H9 (cell line): ENCODE measurements at regions not wholly inside any gene's neighbourhood (a gene's known extent, or its start where the extent isn't known, plus 50 kb on each side); places are given as distances from the start of the nearest gene placed in this dataset.

Experiments
- DNase-seq: peaks from one replicate; pipeline ENCODE4 v3.0.0-alpha.2; 2017
- H2AFZ ChIP-seq: one replicate; pipeline ENCODE4 v1.6.1; 2013; ENCODE audit warnings: mild to moderate bottlenecking, low read length, control low read depth, moderate library complexity
- H2AK5ac ChIP-seq: 2 replicates; pipeline ENCODE4 v1.6.1; 2013; ENCODE audit warnings: low read length, control low read depth, mixed read lengths; ENCODE audit not compliant: insufficient read length
- H2BK120ac ChIP-seq: one replicate; pipeline ENCODE4 v1.6.1; 2013; ENCODE audit warnings: low read depth, mild to moderate bottlenecking, low read length, control low read depth, inconsistent platforms; ENCODE audit not compliant: poor library complexity, severe bottlenecking
- H2BK12ac ChIP-seq: 2 replicates; pipeline ENCODE4 v1.6.1; 2013; ENCODE audit warnings: low read length, control low read depth, mixed read lengths, low read depth; ENCODE audit not compliant: insufficient read length
- H2BK15ac ChIP-seq: 2 replicates; pipeline ENCODE4 v1.6.1; 2013; ENCODE audit warnings: low read depth, low read length, control low read depth
- H2BK20ac ChIP-seq: one replicate; pipeline ENCODE4 v1.6.1; 2013; ENCODE audit warnings: low read depth, mild to moderate bottlenecking, low read length, control low read depth, inconsistent platforms; ENCODE audit not compliant: poor library complexity, severe bottlenecking
- H2BK5ac ChIP-seq: 2 replicates; pipeline ENCODE4 v1.6.1; 2013; ENCODE audit warnings: low read length, control low read depth, mixed read lengths; ENCODE audit not compliant: insufficient read length
- H3K14ac ChIP-seq: 2 replicates; pipeline ENCODE4 v1.6.1; 2013; ENCODE audit warnings: low read length, control low read depth; ENCODE audit not compliant: insufficient read depth
- H3K18ac ChIP-seq: 2 replicates; pipeline ENCODE4 v1.6.1; 2013; ENCODE audit warnings: low read depth, mild to moderate bottlenecking, mixed read lengths, low read length, control low read depth; ENCODE audit not compliant: insufficient read length
- H3K23ac ChIP-seq: 2 replicates; pipeline ENCODE4 v1.6.1; 2013; ENCODE audit warnings: low read length, control low read depth, mixed read lengths, low read depth; ENCODE audit not compliant: insufficient read length
- H3K23me2 ChIP-seq: 2 replicates; pipeline ENCODE4 v1.6.1; 2013; ENCODE audit warnings: low read depth, mild to moderate bottlenecking, mixed read lengths, low read length, control low read depth; ENCODE audit not compliant: insufficient read length, poor library complexity, severe bottlenecking
- H3K27ac ChIP-seq: 2 replicates; pipeline ENCODE4 v1.5.1; 2013; ENCODE audit warnings: low read length, control low read depth, mixed read lengths, low read depth; ENCODE audit not compliant: insufficient read length
- H3K27me3 ChIP-seq: 2 replicates; pipeline ENCODE4 v1.6.1; 2013; ENCODE audit warnings: low read length, control low read depth, inconsistent platforms; ENCODE audit not compliant: insufficient read depth
- H3K4ac ChIP-seq: 2 replicates; pipeline ENCODE4 v1.6.1; 2013; ENCODE audit warnings: low read depth, mild to moderate bottlenecking, control low read depth, inconsistent platforms, low read length, moderate library complexity
- H3K4me1 ChIP-seq: 2 replicates; pipeline ENCODE4 v1.6.1; 2013; ENCODE audit warnings: low read length, control low read depth, inconsistent platforms; ENCODE audit not compliant: insufficient read depth
- H3K4me2 ChIP-seq: 2 replicates; pipeline ENCODE4 v1.6.1; 2013; ENCODE audit warnings: low read length, control low read depth, mixed read lengths; ENCODE audit not compliant: insufficient read length, insufficient read depth
- H3K56ac ChIP-seq: 2 replicates; pipeline ENCODE4 v1.6.1; 2013; ENCODE audit warnings: low read depth, mild to moderate bottlenecking, mixed read lengths, low read length, control low read depth; ENCODE audit not compliant: insufficient read length
- H3K79me1 ChIP-seq: 2 replicates; pipeline ENCODE4 v1.6.1; 2013; ENCODE audit warnings: low read depth, mild to moderate bottlenecking, moderate library complexity, low read length, control low read depth, inconsistent platforms; ENCODE audit not compliant: insufficient read depth, poor library complexity, severe bottlenecking
- H3K79me2 ChIP-seq: 2 replicates; pipeline ENCODE4 v1.6.1; 2013; ENCODE audit warnings: low read length, control low read depth, inconsistent platforms; ENCODE audit not compliant: insufficient read depth
- H3K9ac ChIP-seq: 2 replicates; pipeline ENCODE4 v1.6.1; 2013; ENCODE audit warnings: low read length, control low read depth, mixed read lengths; ENCODE audit not compliant: insufficient read length; ENCODE audit errors: extremely low read depth
- H3K9me3 ChIP-seq: one replicate; pipeline ENCODE4 v1.6.1; 2013; ENCODE audit warnings: low read depth, low read length, inconsistent platforms; ENCODE audit not compliant: control insufficient read depth
- H3T11ph ChIP-seq: one replicate; pipeline ENCODE4 v1.6.1; 2013; ENCODE audit warnings: mild to moderate bottlenecking, low read length, control low read depth, inconsistent platforms
- H4K20me1 ChIP-seq: one replicate; pipeline ENCODE4 v1.6.1; 2013; ENCODE audit not compliant: control insufficient read depth, insufficient read length, insufficient read depth
- H4K5ac ChIP-seq: 2 replicates; pipeline ENCODE4 v1.6.1; 2013; ENCODE audit warnings: low read depth, mild to moderate bottlenecking, mixed read lengths, low read length, control low read depth; ENCODE audit not compliant: insufficient read length
- H4K8ac ChIP-seq: replicated peaks from 2 replicates; pipeline ENCODE4 v1.6.1; 2013; ENCODE audit warnings: low read length, control low read depth, mixed read lengths, low read depth; ENCODE audit not compliant: insufficient read length
- H4K91ac ChIP-seq: 2 replicates; pipeline ENCODE4 v1.6.1; 2013; ENCODE audit warnings: low read depth, mild to moderate bottlenecking, moderate library complexity, mixed read lengths, low read length, control low read depth; ENCODE audit not compliant: insufficient read length
- H3K27ac Mint-ChIP-seq, 3 experiments: 2 replicates in 2 of 3; 3 replicates in 1 of 3; pipeline ENCODE4 v1.8.0; 2020 to 2021; ENCODE audit warnings: mixed read lengths in 3 of 3, mild to moderate bottlenecking in 1 of 3, moderate library complexity in 1 of 3
- H3K27me3 Mint-ChIP-seq: 2 replicates; pipeline ENCODE4 v1.8.0; 2021; ENCODE audit warnings: low read depth, mild to moderate bottlenecking, moderate library complexity, mixed read lengths
- H3K36me3 Mint-ChIP-seq, 3 experiments: 2 replicates in 2 of 3; 3 replicates in 1 of 3; pipeline ENCODE4 v1.8.0; 2020 to 2021; ENCODE audit warnings: low read depth in 3 of 3, mixed read lengths in 3 of 3; ENCODE audit not compliant: insufficient read depth in 1 of 3
- H3K4me1 Mint-ChIP-seq, 2 experiments: 2 replicates each; pipeline ENCODE4 v1.8.0; 2020; ENCODE audit warnings: mixed read lengths in 2 of 2
- H3K4me3 Mint-ChIP-seq, 2 experiments: 2 replicates in 1 of 2; 3 replicates in 1 of 2; pipeline ENCODE4 v1.8.0; 2020 to 2021; ENCODE audit warnings: mild to moderate bottlenecking in 2 of 2, mixed read lengths in 2 of 2, moderate library complexity in 1 of 2
- H3K9me3 Mint-ChIP-seq, 2 experiments: 2 replicates in 1 of 2; 3 replicates in 1 of 2; pipeline ENCODE4 v1.8.0; 2020; ENCODE audit warnings: mild to moderate bottlenecking in 2 of 2, mixed read lengths in 2 of 2, moderate library complexity in 1 of 2
- WGBS: extraction: QIAGEN DNeasy Blood & Tissue Kit; methylation state at CpG from one replicate; pipeline ENCODE4 v1.1.7; 2013; ENCODE audit warnings: missing lambda C conversion rate, low lambda C conversion rate, mixed read lengths; ENCODE audit not compliant: insufficient read length; ENCODE audit errors: extremely low coverage; 5-methylcytosine and 5-hydroxymethylcytosine counted together
- TF ChIP-seq, protein P1 (sequence below): fragments of 200-600 bp; sonication (generic); conservative IDR thresholded peaks from 3 replicates; pipeline ENCODE4 v1.8.0; 2021; ENCODE audit warnings: antibody characterized with exemption, mild to moderate bottlenecking

GRCh38 chr21:22898051-22898665 lies 1899.9 kb downstream of the NCAM2 start:
- Histone ChIP-seq H4K8ac (no peak overlapping the region), H2BK15ac (no peak overlapping the region), H4K5ac (no peak overlapping the region), H3K23ac (no peak overlapping the region), H3K23me2 (no peaks in the 10 kb centered on the region), H4K20me1 (no peaks in the 10 kb centered on the region), H4K91ac (no peak overlapping the region), H2BK120ac (no peak overlapping the region), H3K9me3 (no peaks in the 10 kb centered on the region), H3K9ac (no peak overlapping the region), H3K27me3 (no peaks in the 10 kb centered on the region), H3K4me2 (no peak overlapping the region), H3K27ac (no peak overlapping the region), H3K56ac (no peak overlapping the region), H2BK20ac (no peak overlapping the region), H3K79me2 (no peaks in the 10 kb centered on the region), H3K14ac (no peak overlapping the region), H2BK12ac (no peak overlapping the region), H3T11ph (no peak overlapping the region), H3K4me1 (no peaks in the 10 kb centered on the region), H3K79me1 (no peaks in the 10 kb centered on the region), H2BK5ac (no peak overlapping the region), H3K4ac (no peak overlapping the region), H2AFZ (no peak overlapping the region), H2AK5ac (no peak overlapping the region), H3K18ac (no peak overlapping the region)
- peaks cover 0 to 4% of the 10 kb centered on the region in 2 experiments; a peak in 4 of 5 replicates for H3K9me3 Mint-ChIP-seq
- no CpG with 5 or more reads among the region's 5 CpGs for WGBS
- no peaks in the 10 kb centered on the region for H3K27me3 Mint-ChIP-seq
- H3K27ac Mint-ChIP-seq = no peak overlapping the region
- H3K36me3 Mint-ChIP-seq = 0 out of 7 replicates have a peak, but pooled peaks cover 0 to 4% (median 0%) of the 10 kb centered on the region in 3 experiments
- TF ChIP-seq, protein P1, sequence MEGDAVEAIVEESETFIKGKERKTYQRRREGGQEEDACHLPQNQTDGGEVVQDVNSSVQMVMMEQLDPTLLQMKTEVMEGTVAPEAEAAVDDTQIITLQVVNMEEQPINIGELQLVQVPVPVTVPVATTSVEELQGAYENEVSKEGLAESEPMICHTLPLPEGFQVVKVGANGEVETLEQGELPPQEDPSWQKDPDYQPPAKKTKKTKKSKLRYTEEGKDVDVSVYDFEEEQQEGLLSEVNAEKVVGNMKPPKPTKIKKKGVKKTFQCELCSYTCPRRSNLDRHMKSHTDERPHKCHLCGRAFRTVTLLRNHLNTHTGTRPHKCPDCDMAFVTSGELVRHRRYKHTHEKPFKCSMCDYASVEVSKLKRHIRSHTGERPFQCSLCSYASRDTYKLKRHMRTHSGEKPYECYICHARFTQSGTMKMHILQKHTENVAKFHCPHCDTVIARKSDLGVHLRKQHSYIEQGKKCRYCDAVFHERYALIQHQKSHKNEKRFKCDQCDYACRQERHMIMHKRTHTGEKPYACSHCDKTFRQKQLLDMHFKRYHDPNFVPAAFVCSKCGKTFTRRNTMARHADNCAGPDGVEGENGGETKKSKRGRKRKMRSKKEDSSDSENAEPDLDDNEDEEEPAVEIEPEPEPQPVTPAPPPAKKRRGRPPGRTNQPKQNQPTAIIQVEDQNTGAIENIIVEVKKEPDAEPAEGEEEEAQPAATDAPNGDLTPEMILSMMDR = no peak
- H3K4me3 Mint-ChIP-seq = no peak overlapping the region
- H3K4me1 Mint-ChIP-seq = no peaks in the 10 kb centered on the region
- no peak for DNase-seq
